Large intestine (tissue), 3 donors: ENCODE measurements at regions not wholly inside any gene's neighbourhood (a gene's known extent, or its start where the extent isn't known, plus 50 kb on each side); places are given as distances from the start of the nearest gene placed in this dataset.

Experiments used
- DNase-seq, 2 donors: peaks; one replicate each; pipeline versions ENCODE4 v3.0.0 to v3.0.0-alpha.2; 2013
- H3K27ac ChIP-seq: one replicate; pipeline ENCODE4 v1.5.1; 2013; ENCODE audit warnings: low read length
- H3K27me3 ChIP-seq: 2 replicates; pipeline ENCODE4 v1.6.1; 2013; ENCODE audit warnings: low read length; ENCODE audit not compliant: control insufficient read depth, insufficient read depth
- H3K36me3 ChIP-seq: 2 replicates; pipeline ENCODE4 v1.6.1; 2013; ENCODE audit warnings: low read length; ENCODE audit not compliant: control insufficient read depth, insufficient read depth
- H3K4me1 ChIP-seq: one replicate; pipeline ENCODE4 v1.6.1; 2013; ENCODE audit warnings: low read length; ENCODE audit not compliant: control insufficient read depth, insufficient read depth
- H3K4me3 ChIP-seq: one replicate; pipeline ENCODE4 v1.5.1; 2013; ENCODE audit warnings: low read length
- H3K9me3 ChIP-seq: one replicate; pipeline ENCODE4 v1.6.1; 2013; ENCODE audit warnings: mild to moderate bottlenecking, low read depth, low read length, moderate library complexity; ENCODE audit not compliant: control insufficient read depth
- WGBS: methylation state at CpG from one replicate; pipeline ENCODE4 v1.1.5; 2013; ENCODE audit warnings: low lambda C conversion rate; ENCODE audit not compliant: insufficient coverage; 5-methylcytosine and 5-hydroxymethylcytosine counted together

DNA sequence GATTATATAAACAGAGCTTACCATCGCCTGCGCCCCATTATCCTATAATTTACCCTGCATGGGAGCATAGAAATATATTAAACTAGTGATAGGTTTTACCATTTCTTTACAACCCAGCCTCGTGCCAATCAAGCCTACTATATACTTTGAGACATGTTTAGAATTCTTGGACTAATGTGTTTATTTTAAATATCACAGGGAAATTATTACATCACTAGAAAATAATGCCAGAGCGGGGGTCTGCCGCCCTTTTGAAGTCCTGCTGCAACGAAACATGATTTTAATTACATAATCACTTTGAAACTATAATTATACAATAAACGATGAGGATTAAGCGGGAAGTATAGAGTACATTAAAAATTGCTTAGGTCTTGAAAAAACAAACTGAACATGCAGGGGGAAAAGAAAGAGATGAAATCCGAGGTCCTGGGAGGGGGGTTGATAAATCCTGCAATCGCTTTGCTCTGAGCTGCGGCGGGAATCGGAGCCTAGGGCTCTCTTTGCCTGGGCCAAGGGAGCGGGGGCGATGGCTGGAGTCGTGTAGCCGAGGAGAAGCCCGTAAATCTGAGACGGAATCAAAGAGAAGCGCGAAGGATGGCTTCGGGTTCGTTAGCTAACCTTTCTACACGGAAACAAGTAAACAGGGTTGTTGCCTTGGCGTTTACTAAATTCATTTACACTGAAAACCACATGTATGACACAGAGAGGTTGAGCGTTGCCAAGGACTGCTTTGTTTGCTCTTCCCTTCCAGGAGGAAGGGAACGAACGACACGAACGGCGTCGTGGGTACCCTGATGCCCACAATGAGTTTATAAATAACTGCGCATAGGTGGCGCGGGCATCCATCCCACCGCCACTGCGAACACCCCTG is 127.6 kb downstream of the TMEM174 start:
- Histone ChIP-seq H3K4me1 (peaks cover 19% of the 10 kb centered on the region), H3K36me3 (no peaks in the 10 kb centered on the region), H3K27ac (no peak overlapping the region), H3K4me3 (no peak overlapping the region), H3K9me3 (peaks cover 17% of the 10 kb centered on the region), H3K27me3 (peaks cover 97% of the 10 kb centered on the region)
- DNase-seq, result peak in 1 of 2 donors; percentile 4
- WGBS, result 0% methylated on average over 2 of the region's 37 CpGs

DNA sequence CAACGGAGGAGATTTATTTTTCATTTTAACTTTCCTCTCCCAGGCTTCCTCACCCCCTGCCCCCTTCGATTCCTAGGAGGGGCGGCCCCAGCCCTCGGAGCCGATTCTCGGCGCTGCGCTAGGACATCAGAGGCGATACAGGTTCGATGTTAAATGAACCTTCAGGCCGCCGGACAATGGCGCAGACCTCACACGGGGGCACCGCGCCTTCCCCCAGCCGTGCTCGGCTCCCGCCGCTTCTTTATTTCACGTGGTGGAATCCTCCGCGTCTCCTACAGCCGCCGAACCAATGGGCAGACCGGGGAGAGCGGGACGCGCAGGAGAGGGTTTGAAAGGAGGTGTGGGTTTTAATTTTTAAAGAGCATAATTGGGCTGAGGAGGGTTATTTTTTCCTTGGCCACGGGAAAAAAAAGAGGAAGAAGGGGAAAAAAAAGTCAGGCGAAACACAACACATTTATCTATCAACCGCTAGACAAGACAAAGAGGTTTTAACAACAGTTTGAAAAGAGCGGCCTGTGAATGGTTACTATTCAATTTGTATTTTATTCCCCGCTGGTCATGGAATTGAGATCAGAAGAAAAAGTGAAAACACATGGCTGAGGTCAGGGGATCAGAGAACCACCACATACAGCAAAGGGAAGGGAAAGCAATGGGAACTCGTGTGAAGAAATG is 126.8 kb downstream of the TMEM174 start:
- 13% methylated on average over 3 of the region's 35 CpGs for WGBS
- Histone ChIP-seq H3K9me3 (peaks cover 17% of the 10 kb centered on the region), H3K27me3 (peaks cover 99% of the 10 kb centered on the region), H3K4me1 (peaks cover 19% of the 10 kb centered on the region), H3K4me3 (no peak overlapping the region), H3K36me3 (no peaks in the 10 kb centered on the region), H3K27ac (no peak overlapping the region)
- no peak for DNase-seq

DNA sequence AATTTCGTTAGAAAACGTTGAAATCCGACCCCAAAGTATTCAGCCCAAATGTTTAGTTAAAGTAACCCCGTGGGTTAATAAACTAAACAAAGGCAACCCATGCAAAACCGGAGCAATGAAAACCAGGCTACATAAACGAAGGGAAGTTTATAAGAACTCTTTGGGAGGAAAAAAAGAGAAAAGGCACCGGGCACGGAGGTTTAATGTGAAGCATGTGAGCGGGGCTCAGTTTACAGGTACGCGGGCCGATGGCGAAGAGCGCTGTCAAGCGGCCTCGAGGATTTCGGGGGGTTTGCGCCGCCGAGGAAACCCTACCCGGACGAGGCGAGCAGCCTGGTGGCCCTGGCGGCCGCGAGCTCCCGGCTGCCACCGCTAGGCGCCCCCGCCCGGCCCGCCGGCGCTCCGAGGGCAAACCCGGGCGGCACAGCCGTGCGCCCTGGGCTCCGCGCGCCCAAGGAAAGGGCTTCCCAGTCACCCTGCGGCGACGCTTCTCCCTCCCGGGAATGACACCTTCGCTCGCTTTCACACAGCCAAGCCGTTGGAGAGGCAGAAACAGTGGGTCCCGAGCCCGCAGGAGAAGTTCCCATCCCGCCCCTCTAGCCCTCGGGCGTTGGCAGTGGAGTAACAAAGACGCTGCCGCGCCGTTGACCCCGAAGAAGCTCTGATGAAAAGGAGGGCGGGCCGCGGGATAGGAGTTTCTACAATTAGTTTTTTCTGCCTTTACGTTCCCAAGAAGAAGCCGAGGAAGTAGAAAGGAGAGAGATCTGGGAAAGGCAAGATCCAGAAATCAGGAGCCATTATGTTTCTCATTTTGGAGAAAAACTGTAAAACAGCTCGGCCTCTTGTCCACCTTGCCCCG is 126.0 kb downstream of the TMEM174 start:
- 2% methylated on average over 8 of the region's 66 CpGs for WGBS
- Histone ChIP-seq H3K36me3 (no peaks in the 10 kb centered on the region), H3K4me3 (no peak overlapping the region), H3K27me3 (peaks cover 97% of the 10 kb centered on the region), H3K9me3 (peaks cover 17% of the 10 kb centered on the region), H3K27ac (no peak overlapping the region), H3K4me1 (peaks cover 19% of the 10 kb centered on the region)
- peak in 1 of 2 donors; percentile 17 for DNase-seq

GRCh38 chr5:73298251-73298771 is 125.3 kb downstream of the TMEM174 start:
- H3K9me3 ChIP-seq, result peaks cover 13% of the 10 kb centered on the region
- no peaks in the 10 kb centered on the region for H3K36me3 ChIP-seq
- no peak for DNase-seq
- H3K27me3 ChIP-seq, result peaks cover 95% of the 10 kb centered on the region
- no peak overlapping the region for H3K4me3 ChIP-seq
- H3K27ac ChIP-seq, result no peak overlapping the region
- peaks cover 15% of the 10 kb centered on the region for H3K4me1 ChIP-seq
- 21% methylated on average over 2 of the region's 50 CpGs for WGBS

DNA sequence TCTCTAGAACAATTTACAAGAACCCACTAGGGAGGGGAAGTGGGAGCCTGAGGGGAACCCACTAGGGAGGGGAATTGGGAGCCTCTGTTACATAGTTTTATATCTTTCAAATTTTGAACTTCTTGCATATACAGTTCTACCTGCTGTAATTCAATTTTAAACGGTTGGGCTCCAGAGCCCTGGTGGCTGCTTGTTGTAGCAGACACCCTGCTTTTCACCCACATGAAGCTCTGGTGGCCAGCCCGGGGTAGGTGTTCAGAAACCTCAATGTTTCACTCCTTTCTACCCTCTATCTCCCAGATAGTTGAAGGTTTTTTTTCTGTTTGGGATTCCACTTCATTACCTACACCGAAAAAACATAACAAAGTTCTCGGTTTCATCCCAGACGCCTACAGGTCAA is 124.4 kb downstream of the TMEM174 start:
- Histone ChIP-seq H3K4me1 (peaks cover 15% of the 10 kb centered on the region), H3K4me3 (no peak overlapping the region), H3K27ac (no peak overlapping the region), H3K9me3 (peaks cover 8% of the 10 kb centered on the region), H3K27me3 (peaks cover 86% of the 10 kb centered on the region), H3K36me3 (no peaks in the 10 kb centered on the region)
- DNase-seq, result no peak
- no CpG with 5 or more reads among the region's 5 CpGs for WGBS

DNA sequence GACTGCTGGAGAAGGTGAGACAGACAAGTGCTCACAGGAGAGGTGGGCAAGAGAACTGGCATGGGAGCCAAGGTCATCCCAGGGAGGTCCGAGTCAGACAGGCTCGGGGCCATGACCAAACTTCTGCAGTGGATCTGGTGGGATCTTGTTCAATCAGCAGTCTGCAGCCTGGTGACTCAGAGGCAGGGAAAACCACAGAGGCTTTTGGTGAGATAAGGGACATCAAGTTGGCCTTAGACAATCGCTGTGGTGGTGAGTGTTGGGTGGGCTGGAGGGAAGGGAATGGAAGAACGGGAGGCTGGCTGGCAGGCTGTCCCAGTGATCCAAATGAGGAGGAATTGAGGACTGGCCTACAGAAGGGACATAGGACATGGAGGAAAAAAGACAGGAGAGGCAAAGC is 123.8 kb downstream of the TMEM174 start:
- WGBS, result no CpG with 5 or more reads among the region's 4 CpGs
- Histone ChIP-seq H3K36me3 (no peaks in the 10 kb centered on the region), H3K27me3 (peaks cover 83% of the 10 kb centered on the region), H3K4me3 (no peak overlapping the region), H3K4me1 (peaks cover 15% of the 10 kb centered on the region), H3K27ac (no peak overlapping the region), H3K9me3 (peaks cover 8% of the 10 kb centered on the region)
- DNase-seq, result no peak

DNA sequence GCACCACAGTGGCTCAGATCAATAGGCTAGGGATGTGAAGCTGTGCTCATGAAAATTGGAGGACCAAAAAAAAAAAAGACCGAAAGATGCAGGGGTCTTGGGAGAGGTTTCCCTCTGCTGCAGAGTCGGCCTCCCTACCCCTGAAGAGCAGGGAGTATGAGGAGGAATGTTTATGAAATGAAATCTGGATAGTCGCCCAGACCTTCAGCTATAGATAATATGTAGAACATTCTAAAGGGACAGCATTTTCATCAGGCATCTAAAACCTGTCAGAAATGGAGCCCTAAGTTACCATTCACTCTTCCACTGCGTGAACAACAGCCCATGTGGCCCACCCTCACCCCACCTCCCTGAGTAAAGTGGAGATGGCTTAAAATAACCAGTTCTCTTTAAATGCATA is 122.9 kb downstream of the TMEM174 start:
- peaks cover 8% of the 10 kb centered on the region for H3K9me3 ChIP-seq
- WGBS, result no CpG with 5 or more reads among the region's 4 CpGs
- H3K4me3 ChIP-seq, result no peak overlapping the region
- no peak overlapping the region for H3K27ac ChIP-seq
- DNase-seq, result no peak
- peaks cover 83% of the 10 kb centered on the region for H3K27me3 ChIP-seq
- H3K4me1 ChIP-seq, result peaks cover 15% of the 10 kb centered on the region
- H3K36me3 ChIP-seq, result no peaks in the 10 kb centered on the region

GRCh38 chr5:73295447-73295846 is 122.5 kb downstream of the TMEM174 start:
- peak in 1 of 2 donors; percentile 9 for DNase-seq
- peaks cover 15% of the 10 kb centered on the region for H3K4me1 ChIP-seq
- no peaks in the 10 kb centered on the region for H3K36me3 ChIP-seq
- no peak overlapping the region for H3K27ac ChIP-seq
- WGBS, result no CpG with 5 or more reads among the region's 2 CpGs
- H3K4me3 ChIP-seq, result no peak overlapping the region
- H3K9me3 ChIP-seq, result peaks cover 8% of the 10 kb centered on the region
- H3K27me3 ChIP-seq, result peaks cover 80% of the 10 kb centered on the region

GRCh38 chr5:73292816-73293459 is 119.9 kb downstream of the TMEM174 start:
- peaks cover under 1% of the 10 kb centered on the region for H3K9me3 ChIP-seq
- no peaks in the 10 kb centered on the region for H3K36me3 ChIP-seq
- H3K27me3 ChIP-seq, result peaks cover 67% of the 10 kb centered on the region
- H3K4me1 ChIP-seq, result no peaks in the 10 kb centered on the region
- no peak for DNase-seq
- no peak overlapping the region for H3K27ac ChIP-seq
- 50% methylated on average over 2 of the region's 7 CpGs for WGBS
- no peak overlapping the region for H3K4me3 ChIP-seq
